ENCODE measurements at regions not wholly inside any gene's neighbourhood (a gene's known extent, or its start where the extent isn't known, plus 50 kb on each side); places are given as distances from the start of the nearest gene placed in this dataset.

GRCh38 chr2:128552806-128553551 is 234.3 kb upstream of the HS6ST1 start:
- Histone ChIP-seq H3K27me3 (ENCODE audit: insufficient read depth, poor library complexity, severe bottlenecking) (no peaks in the 10 kb centered on the region), H3K27ac (replicated peaks) (no peak overlapping the region), H3K4me3 (replicated peaks; ENCODE audit: insufficient read depth, low read length) (no peak overlapping the region)
- TF ChIP-seq REST (IDR thresholded peaks at IDR 0.05; ENCODE audit: insufficient replicate concordance, low read depth) (no peak), GABPA (IDR thresholded peaks at IDR 0.05; ENCODE audit: low read depth) (no peak), CTCF (IDR thresholded peaks at IDR 0.05; ENCODE audit: insufficient read depth, low read length) (no peak), SPI1 (IDR thresholded peaks at IDR 0.05; ENCODE audit: borderline replicate concordance, low read depth) (no peak), POLR2AphosphoS5 (IDR thresholded peaks at IDR 0.05; ENCODE audit: low read depth) (no peak)
- DNase-seq (ENCODE audit: low read depth in 1 of 2, low spot score in 1 of 2), result no peak

GRCh38 chr2:128554151-128554769 is 235.6 kb upstream of the HS6ST1 start:
- Histone ChIP-seq H3K27me3 (ENCODE audit: insufficient read depth, poor library complexity, severe bottlenecking) (no peaks in the 10 kb centered on the region), H3K4me3 (replicated peaks; ENCODE audit: insufficient read depth, low read length) (no peak overlapping the region), H3K27ac (replicated peaks) (no peak overlapping the region)
- TF ChIP-seq GABPA (IDR thresholded peaks at IDR 0.05; ENCODE audit: low read depth) (no peak), CTCF (IDR thresholded peaks at IDR 0.05; ENCODE audit: insufficient read depth, low read length) (no peak), POLR2AphosphoS5 (IDR thresholded peaks at IDR 0.05; ENCODE audit: low read depth) (no peak), SPI1 (IDR thresholded peaks at IDR 0.05; ENCODE audit: borderline replicate concordance, low read depth) (no peak), REST (IDR thresholded peaks at IDR 0.05; ENCODE audit: insufficient replicate concordance, low read depth) (no peak)
- DNase-seq (ENCODE audit: low read depth in 1 of 2, low spot score in 1 of 2), result no peak

GRCh38 chr2:128555433-128555832 is 236.8 kb upstream of the HS6ST1 start:
- Histone ChIP-seq H3K27ac (replicated peaks) (no peak overlapping the region), H3K4me3 (replicated peaks; ENCODE audit: insufficient read depth, low read length) (no peak overlapping the region), H3K27me3 (ENCODE audit: insufficient read depth, poor library complexity, severe bottlenecking) (no peaks in the 10 kb centered on the region)
- no peak for DNase-seq (ENCODE audit: low read depth in 1 of 2, low spot score in 1 of 2)
- TF ChIP-seq GABPA (IDR thresholded peaks at IDR 0.05; ENCODE audit: low read depth), result no peak
- TF ChIP-seq REST (IDR thresholded peaks at IDR 0.05; ENCODE audit: insufficient replicate concordance, low read depth), result no peak
- no peak for TF ChIP-seq SPI1 (IDR thresholded peaks at IDR 0.05; ENCODE audit: borderline replicate concordance, low read depth)
- TF ChIP-seq POLR2AphosphoS5 (IDR thresholded peaks at IDR 0.05; ENCODE audit: low read depth), result no peak
- no peak for TF ChIP-seq CTCF (IDR thresholded peaks at IDR 0.05; ENCODE audit: insufficient read depth, low read length)

Measured in HL-60 (cell line).